HG02840 (cell line): ENCODE measurements at regions not wholly inside any gene's neighbourhood (a gene's known extent, or its start where the extent isn't known, plus 50 kb on each side); places are given as distances from the start of the nearest gene placed in this dataset.

Experiments
- ATAC-seq: cut with Tn5 transposase; IDR thresholded peaks from one replicate; pipeline ENCODE4 v1.9.1; 2021; ENCODE audit warnings: mild to moderate bottlenecking, moderate library complexity, moderate number of reproducible peaks; ENCODE audit not compliant: unreplicated experiment, low FRiP score

DNA sequence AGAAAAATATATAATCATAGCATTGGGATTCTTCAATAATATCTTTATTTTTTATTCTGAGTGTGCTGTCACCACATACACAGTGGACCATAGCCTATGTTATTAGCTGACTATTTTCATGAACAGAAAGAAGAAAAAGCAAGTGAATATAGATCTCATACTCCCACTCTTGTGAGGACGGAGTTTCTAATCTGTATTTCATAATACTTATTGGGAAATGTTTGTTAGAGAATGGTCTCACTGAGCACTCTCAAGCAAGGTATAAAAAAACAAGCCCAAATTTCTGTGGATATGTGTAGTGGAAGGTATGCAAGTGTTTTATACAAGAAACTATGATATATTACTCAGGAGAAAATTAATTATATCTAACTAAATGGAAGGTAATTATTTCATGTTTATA is 1218.1 kb downstream of the SLITRK1 start:
- ATAC-seq = no peak

DNA sequence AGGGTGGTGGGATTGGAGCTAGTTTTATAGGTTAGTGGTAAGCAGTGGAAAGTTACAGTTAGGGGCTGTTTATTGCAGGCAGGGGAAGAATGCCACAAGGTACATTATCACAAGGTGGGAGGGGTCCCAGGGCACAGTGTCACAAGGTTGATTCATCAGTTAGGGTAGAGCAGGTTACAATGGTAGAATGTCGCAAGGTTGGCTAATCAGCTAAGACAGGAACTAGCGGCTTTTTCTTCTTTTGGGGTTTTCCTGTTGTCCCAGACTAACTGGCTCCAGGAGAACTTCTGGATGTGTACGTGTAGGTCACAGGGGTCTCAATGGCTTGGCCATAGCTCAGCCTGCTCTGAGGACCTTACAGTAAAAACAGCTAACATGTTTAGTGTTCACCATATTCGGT is 1221.1 kb downstream of the SLITRK1 start:
- ATAC-seq = no peak

DNA sequence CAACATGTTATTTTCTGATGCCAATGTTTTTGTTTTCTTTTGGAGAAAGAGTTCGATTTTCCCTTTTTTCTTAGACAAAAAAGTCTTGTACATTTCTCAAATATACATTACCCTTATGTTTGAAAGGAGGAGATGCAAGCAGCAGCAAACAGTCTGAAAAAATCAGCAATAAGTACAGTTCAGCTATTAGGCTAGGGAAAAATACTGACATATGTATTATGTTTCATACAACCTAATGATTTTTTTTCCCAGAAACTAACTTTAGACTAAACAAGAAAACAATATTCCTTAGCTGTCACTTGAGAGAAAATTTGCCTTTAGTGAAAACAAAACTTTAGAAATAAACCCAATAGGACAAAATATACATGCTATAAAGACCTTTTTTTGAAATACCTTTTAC is 1223.5 kb downstream of the SLITRK1 start:
- ATAC-seq = no peak

- ATAC-seq = no peak
Observed at GRCh38 chr13:82657471-82657870, 1224.8 kb downstream of the SLITRK1 start.

- ATAC-seq = no peak
Observed at GRCh38 chr13:82654861-82655855, 1227.1 kb downstream of the SLITRK1 start.

DNA sequence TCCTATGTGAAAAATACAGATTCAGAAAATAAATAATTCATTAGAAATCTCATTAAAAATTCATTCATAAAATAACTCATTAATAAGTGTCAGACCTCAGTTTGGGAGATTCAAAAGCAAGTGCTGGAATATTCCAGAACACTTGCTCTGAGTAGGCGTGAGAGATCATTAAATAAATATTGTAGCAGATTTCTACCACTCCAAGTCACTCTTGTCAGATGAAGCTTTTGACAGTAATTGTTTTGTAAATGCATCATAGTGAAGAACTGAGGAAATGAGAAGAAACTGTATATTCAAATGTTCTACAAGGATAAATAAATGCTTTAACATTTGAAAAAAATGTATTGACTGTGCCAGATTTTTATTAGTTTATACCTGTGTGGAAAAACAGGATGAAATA is 1228.1 kb downstream of the SLITRK1 start:
- no peak for ATAC-seq

GRCh38 chr13:82647540-82647939 is 1234.7 kb downstream of the SLITRK1 start:
- no peak for ATAC-seq

DNA sequence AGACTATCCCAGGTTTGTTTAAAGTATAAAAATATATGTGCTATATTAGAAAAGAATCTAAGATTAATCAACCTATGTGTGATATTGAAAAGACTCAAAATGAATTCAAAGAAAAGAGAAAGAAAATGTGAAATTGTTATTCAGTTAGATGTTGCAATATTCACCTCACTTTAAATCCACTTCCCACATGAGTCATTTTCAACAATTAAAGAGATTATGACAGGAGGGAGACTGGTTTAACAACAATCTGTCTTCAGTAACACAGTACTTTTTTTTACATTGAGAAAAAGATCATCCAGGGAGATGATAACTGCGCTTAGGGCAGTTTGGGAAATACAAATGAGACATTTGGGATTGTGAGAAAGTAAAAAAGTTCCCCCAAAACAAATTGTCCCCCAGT is 1246.2 kb downstream of the SLITRK1 start:
- no peak for ATAC-seq

DNA sequence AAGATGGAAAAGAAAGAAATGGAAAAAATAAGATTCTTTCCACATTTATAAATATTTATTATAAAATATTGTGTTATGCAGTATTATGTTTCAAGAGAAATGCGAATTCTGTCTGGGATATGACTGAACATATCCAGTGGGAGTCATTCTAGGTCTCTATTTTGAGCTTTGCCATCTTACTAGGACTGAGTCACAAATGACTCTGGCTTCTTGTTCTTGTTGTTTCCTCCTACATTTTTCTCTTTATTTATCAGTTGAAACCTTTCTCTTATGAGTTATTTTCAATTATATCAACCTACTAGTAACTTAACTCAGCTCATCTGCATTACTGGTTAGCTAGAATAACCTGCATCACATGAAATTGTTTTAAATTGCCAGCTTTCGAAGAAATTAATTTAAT is 1247.3 kb downstream of the SLITRK1 start:
- no peak for ATAC-seq

GRCh38 chr13:82627183-82627582 is 1255.1 kb downstream of the SLITRK1 start:
- ATAC-seq = no peak

DNA sequence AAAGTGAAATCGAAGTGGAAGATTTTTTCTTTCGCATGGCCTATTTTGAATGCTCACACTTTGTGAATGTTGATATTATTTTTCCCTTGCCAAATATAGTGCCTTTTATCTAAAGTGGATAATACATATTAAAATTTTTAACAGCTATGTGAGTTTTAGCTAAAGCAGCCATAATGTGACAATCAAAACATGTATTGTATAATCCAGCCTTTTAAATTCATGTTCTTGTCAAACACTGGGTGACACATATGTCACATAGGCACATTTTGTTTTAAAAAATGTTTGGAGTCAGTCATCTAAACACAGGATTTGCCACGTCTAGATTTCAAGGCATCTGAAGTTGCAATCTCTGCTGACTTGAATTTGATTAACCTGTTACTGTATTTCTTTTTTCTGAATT is 1256.6 kb downstream of the SLITRK1 start:
- no peak for ATAC-seq

DNA sequence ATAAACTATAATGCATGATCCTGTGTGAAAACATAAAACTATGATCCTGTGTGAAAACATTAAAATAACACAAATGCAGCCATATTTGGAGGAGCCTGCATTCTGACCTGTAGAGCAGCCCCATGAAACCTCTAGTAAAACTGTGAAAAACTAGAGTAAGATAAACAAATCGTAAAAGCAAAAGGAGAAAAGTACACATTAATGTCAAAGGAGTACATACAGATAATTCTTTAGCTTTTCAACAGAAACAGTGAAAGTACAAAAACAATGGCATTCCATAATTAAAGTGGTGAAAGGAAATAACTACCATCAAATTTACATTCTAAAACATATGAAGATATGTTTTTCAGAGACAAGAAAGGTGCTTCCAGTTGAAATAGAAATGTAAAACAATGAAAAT is 1267.2 kb downstream of the SLITRK1 start:
- no peak for ATAC-seq

DNA sequence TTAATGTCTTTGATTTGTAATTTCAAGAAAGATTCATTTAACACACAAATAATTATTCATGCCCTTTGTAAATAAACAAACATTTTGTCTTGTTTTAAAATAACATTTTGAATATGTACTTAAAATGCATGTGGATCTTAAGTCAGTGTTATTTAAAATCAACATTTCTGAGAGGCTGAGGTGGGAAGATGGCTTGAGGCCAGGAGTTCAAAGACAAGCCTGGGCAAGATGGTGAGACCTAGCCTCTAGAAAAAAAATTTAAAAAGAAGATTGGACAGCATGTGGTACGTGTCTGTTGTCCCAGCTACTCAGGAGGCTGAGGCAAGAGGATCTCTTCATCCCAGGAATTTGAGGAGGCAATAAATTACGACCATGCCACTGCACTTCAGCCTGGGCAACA is 1268.2 kb downstream of the SLITRK1 start:
- ATAC-seq = no peak

DNA sequence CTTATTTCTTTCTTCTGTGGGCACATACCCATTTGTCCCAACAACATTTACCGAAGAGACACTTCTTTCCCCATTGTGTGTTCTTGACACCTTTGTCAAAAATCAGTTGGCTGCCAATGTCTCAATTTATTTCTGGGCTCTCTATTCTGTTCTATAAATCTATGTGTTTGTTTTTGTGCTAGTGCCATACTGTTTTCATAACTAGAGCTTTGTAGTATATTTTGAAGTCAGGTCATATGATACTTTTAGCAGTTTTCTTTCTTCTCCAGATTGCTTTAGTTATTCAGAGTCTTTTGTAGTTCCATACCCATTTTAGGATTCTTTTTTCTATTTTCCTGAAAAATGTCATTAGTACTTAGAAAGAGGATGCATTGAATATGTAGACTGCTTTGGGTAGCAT is 1276.3 kb downstream of the SLITRK1 start:
- ATAC-seq = no peak

DNA sequence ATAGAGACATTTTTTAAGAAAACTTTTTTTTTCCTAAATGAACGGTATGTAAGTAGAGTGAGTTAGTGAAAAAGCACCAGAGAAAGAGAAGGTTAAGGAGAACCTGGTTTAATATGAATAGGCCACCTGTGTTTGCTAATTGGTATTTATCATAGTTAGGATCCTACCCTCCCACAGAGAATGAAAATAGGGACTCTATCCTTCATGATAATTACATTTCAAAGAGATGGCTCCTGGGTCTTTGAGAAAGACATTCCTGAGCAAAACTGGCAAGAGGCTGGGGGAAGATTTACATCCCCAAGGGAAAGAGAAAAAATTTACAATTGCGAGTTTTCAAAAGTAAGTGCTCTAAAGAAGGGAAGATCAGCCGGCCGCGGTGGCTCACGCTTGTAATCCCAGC is 1284.5 kb downstream of the SLITRK1 start:
- ATAC-seq = no peak

- no peak for ATAC-seq
Observed at GRCh38 chr13:82593239-82593638, 1289.0 kb downstream of the SLITRK1 start.

- no peak for ATAC-seq
Observed at GRCh38 chr13:82571653-82572052, 1310.6 kb downstream of the SLITRK1 start.

GRCh38 chr13:82569581-82569980 is 1312.7 kb downstream of the SLITRK1 start:
- ATAC-seq = no peak

- ATAC-seq = no peak
Observed at GRCh38 chr13:82566864-82567263, 1315.4 kb downstream of the SLITRK1 start.

- no peak for ATAC-seq
Observed at GRCh38 chr13:82565201-82565600, 1317.1 kb downstream of the SLITRK1 start.

GRCh38 chr13:82560889-82561288 is 1321.4 kb downstream of the SLITRK1 start:
- no peak for ATAC-seq

GRCh38 chr13:82522872-82523271 is 1359.4 kb downstream of the SLITRK1 start:
- ATAC-seq = no peak
